ENCODE measurements at regions not wholly inside any gene's neighbourhood (a gene's known extent, or its start where the extent isn't known, plus 50 kb on each side); places are given as distances from the start of the nearest gene placed in this dataset.

- H3K27ac Mint-ChIP-seq (ENCODE audit: low read depth) = no peak overlapping the region
- no peak for ATAC-seq (replicated peaks; ENCODE audit: extremely low read depth, poor library complexity, severe bottlenecking)
These were observed 243.8 kb upstream of the ADGRL2 start for GRCh38 chr1:81556968-81557367.

GRCh38 chr1:81554534-81554933 lies 246.2 kb upstream of the ADGRL2 start:
- H3K36me3 Mint-ChIP-seq (ENCODE audit: insufficient read depth) = no peaks in the 10 kb centered on the region
- peaks cover 19% of the 10 kb centered on the region for H3K9me3 Mint-ChIP-seq
- ATAC-seq (replicated peaks; ENCODE audit: extremely low read depth, poor library complexity, severe bottlenecking) = no peak
- DNase-seq (ENCODE audit: low spot score in 2 of 2) = no peak
- H3K27ac Mint-ChIP-seq (ENCODE audit: low read depth) = no peak overlapping the region
- no peak overlapping the region for H3K4me3 Mint-ChIP-seq
- no peaks in the 10 kb centered on the region for H3K27me3 Mint-ChIP-seq
- H3K4me1 Mint-ChIP-seq = no peaks in the 10 kb centered on the region

More at GRCh38 chr1:81556968-81557367, 243.8 kb upstream of the ADGRL2 start:
- Mint-ChIP-seq H3K4me3 (no peak overlapping the region), H3K27me3 (no peaks in the 10 kb centered on the region), H3K9me3 (peaks cover 17% of the 10 kb centered on the region), H3K4me1 (no peaks in the 10 kb centered on the region), H3K36me3 (ENCODE audit: insufficient read depth) (no peaks in the 10 kb centered on the region)
- no peak for DNase-seq (ENCODE audit: low spot score in 2 of 2)

DNA sequence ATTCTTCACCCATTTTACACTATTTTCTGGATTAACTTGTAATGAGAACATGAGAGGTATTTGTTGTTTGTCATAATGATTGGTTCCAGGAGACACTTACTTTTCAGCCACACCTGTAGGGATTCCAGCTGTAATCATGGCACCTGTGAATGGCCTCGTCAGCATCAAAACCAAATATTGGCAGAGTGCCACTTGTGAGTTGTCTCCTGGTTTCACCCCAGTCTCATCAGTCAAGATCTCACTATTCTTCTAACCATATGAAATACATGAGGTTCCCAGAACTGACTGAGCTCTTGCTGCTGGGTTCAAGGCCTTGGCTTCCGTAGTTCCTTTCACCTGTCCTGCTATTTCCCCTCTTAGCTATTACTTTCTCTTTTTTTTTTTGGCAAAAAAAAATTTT lies 246.6 kb upstream of the ADGRL2 start:
- H3K27me3 Mint-ChIP-seq = no peaks in the 10 kb centered on the region
- H3K9me3 Mint-ChIP-seq = peaks cover 23% of the 10 kb centered on the region
- DNase-seq (ENCODE audit: low spot score in 2 of 2) (no peak), ATAC-seq (replicated peaks; ENCODE audit: extremely low read depth, poor library complexity, severe bottlenecking) (no peak)
- H3K27ac Mint-ChIP-seq (ENCODE audit: low read depth) = no peak overlapping the region
- H3K4me1 Mint-ChIP-seq = no peaks in the 10 kb centered on the region
- H3K36me3 Mint-ChIP-seq (ENCODE audit: insufficient read depth) = no peaks in the 10 kb centered on the region
- no peak overlapping the region for H3K4me3 Mint-ChIP-seq

GRCh38 chr1:81553503-81553902 lies 247.2 kb upstream of the ADGRL2 start:
- no peak for DNase-seq (ENCODE audit: low spot score in 2 of 2)
- Mint-ChIP-seq H3K27ac (ENCODE audit: low read depth) (no peak overlapping the region), H3K36me3 (ENCODE audit: insufficient read depth) (no peaks in the 10 kb centered on the region), H3K4me3 (no peak overlapping the region), H3K27me3 (no peaks in the 10 kb centered on the region), H3K9me3 (peaks cover 26% of the 10 kb centered on the region), H3K4me1 (no peaks in the 10 kb centered on the region)
- no peak for ATAC-seq (replicated peaks; ENCODE audit: extremely low read depth, poor library complexity, severe bottlenecking)

GRCh38 chr1:81551946-81552345 lies 248.8 kb upstream of the ADGRL2 start:
- Mint-ChIP-seq H3K36me3 (ENCODE audit: insufficient read depth) (peaks cover 1% of the 10 kb centered on the region), H3K4me1 (no peaks in the 10 kb centered on the region), H3K27me3 (no peaks in the 10 kb centered on the region), H3K9me3 (peaks cover 20% of the 10 kb centered on the region), H3K4me3 (no peak overlapping the region), H3K27ac (ENCODE audit: low read depth) (no peak overlapping the region)
- DNase-seq (ENCODE audit: low spot score in 2 of 2) (no peak), ATAC-seq (replicated peaks; ENCODE audit: extremely low read depth, poor library complexity, severe bottlenecking) (no peak)

GRCh38 chr1:81550753-81551152 lies 250.0 kb upstream of the ADGRL2 start:
- no peak for DNase-seq (ENCODE audit: low spot score in 2 of 2)

GRCh38 chr1:81549588-81550127 lies 251.1 kb upstream of the ADGRL2 start:
- Mint-ChIP-seq H3K27me3 (no peaks in the 10 kb centered on the region), H3K27ac (ENCODE audit: low read depth) (no peak overlapping the region), H3K36me3 (ENCODE audit: insufficient read depth) (peaks cover 1% of the 10 kb centered on the region), H3K4me1 (no peaks in the 10 kb centered on the region), H3K9me3 (peaks cover 15% of the 10 kb centered on the region), H3K4me3 (no peak overlapping the region)
- DNase-seq (ENCODE audit: low spot score in 2 of 2) (no peak), ATAC-seq (replicated peaks; ENCODE audit: extremely low read depth, poor library complexity, severe bottlenecking) (no peak)

More at GRCh38 chr1:81550753-81551152, 250.0 kb upstream of the ADGRL2 start:
- Mint-ChIP-seq H3K4me1 (no peaks in the 10 kb centered on the region), H3K27ac (ENCODE audit: low read depth) (no peak overlapping the region), H3K36me3 (ENCODE audit: insufficient read depth) (peaks cover 1% of the 10 kb centered on the region), H3K27me3 (no peaks in the 10 kb centered on the region), H3K4me3 (no peak overlapping the region), H3K9me3 (peaks cover 17% of the 10 kb centered on the region)
- no peak for ATAC-seq (replicated peaks; ENCODE audit: extremely low read depth, poor library complexity, severe bottlenecking)

DNA sequence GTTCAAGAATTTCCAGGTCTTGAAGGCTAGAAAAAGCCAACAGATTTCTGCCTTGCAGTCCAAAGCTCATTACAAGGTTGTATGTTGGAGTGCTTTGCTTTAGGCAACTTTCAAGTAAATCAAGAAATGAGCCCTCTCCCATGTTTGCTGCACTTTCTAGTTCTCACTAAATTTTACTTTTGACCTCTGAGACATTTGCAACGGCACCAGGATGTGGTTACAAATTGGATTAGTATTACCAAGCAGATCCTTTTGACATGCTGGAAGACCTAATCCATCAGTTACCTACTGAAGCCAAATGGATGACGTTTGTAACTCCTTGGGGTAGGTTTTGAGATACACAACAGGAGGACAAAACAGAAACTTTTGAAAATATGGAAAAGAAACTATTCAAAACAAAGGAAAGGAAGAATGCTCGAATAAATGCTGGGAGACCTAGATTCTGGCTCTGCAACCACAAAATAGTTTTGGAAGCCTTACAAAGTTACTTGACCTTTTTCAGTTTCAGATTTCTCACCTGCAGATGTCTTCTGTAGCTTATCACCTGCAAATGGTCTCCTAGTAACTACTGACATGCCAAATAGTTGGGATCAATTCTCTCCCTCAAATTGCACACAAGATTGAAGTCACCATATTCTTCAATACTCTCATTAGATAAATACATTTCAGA lies 251.7 kb upstream of the ADGRL2 start:
- no peaks in the 10 kb centered on the region for H3K4me1 Mint-ChIP-seq
- no peak overlapping the region for H3K27ac Mint-ChIP-seq (ENCODE audit: low read depth)
- H3K36me3 Mint-ChIP-seq (ENCODE audit: insufficient read depth) = peaks cover 1% of the 10 kb centered on the region
- peaks cover 12% of the 10 kb centered on the region for H3K9me3 Mint-ChIP-seq
- DNase-seq (ENCODE audit: low spot score in 2 of 2) = no peak
- no peak overlapping the region for H3K4me3 Mint-ChIP-seq
- no peak for ATAC-seq (replicated peaks; ENCODE audit: extremely low read depth, poor library complexity, severe bottlenecking)
- no peaks in the 10 kb centered on the region for H3K27me3 Mint-ChIP-seq

DNA sequence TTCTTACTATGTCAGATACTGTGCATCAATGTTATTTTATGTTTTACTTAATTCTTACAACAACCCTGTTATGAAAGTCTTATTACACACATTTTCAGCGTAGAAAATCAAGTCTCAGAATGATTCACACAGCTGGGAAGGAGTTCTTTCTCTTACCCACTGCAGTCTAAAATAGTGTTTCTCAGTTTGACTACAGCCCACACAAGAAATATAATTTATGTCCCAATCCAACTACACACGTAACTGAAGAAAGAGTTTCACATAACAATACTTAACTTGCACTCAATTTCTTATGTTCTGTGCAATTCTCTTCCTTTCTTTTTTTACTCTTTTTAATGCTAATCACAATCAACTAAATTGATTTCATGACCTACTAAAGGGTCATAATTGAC lies 252.8 kb upstream of the ADGRL2 start:
- Mint-ChIP-seq H3K4me3 (no peak overlapping the region), H3K27ac (ENCODE audit: low read depth) (no peak overlapping the region), H3K36me3 (ENCODE audit: insufficient read depth) (peaks cover 1% of the 10 kb centered on the region), H3K27me3 (no peaks in the 10 kb centered on the region), H3K4me1 (no peaks in the 10 kb centered on the region), H3K9me3 (peaks cover 12% of the 10 kb centered on the region)
- DNase-seq (ENCODE audit: low spot score in 2 of 2) (no peak), ATAC-seq (replicated peaks; ENCODE audit: extremely low read depth, poor library complexity, severe bottlenecking) (no peak)

GRCh38 chr1:81547261-81547911 lies 253.3 kb upstream of the ADGRL2 start:
- no peak overlapping the region for H3K27ac Mint-ChIP-seq (ENCODE audit: low read depth)
- ATAC-seq (replicated peaks; ENCODE audit: extremely low read depth, poor library complexity, severe bottlenecking) = no peak

GRCh38 chr1:81545734-81546133 lies 255.0 kb upstream of the ADGRL2 start:
- Mint-ChIP-seq H3K4me3 (no peak overlapping the region), H3K27me3 (no peaks in the 10 kb centered on the region), H3K9me3 (peaks cover 12% of the 10 kb centered on the region), H3K4me1 (no peaks in the 10 kb centered on the region), H3K27ac (ENCODE audit: low read depth) (no peak overlapping the region), H3K36me3 (ENCODE audit: insufficient read depth) (peaks cover 1% of the 10 kb centered on the region)
- ATAC-seq (replicated peaks; ENCODE audit: extremely low read depth, poor library complexity, severe bottlenecking) = no peak
- DNase-seq (ENCODE audit: low spot score in 2 of 2) = no peak

More at GRCh38 chr1:81547261-81547911, 253.3 kb upstream of the ADGRL2 start:
- Mint-ChIP-seq H3K4me3 (no peak overlapping the region), H3K36me3 (ENCODE audit: insufficient read depth) (peaks cover 1% of the 10 kb centered on the region), H3K27me3 (no peaks in the 10 kb centered on the region), H3K9me3 (peaks cover 12% of the 10 kb centered on the region), H3K4me1 (no peaks in the 10 kb centered on the region)
- no peak for DNase-seq (ENCODE audit: low spot score in 2 of 2)

- ATAC-seq (replicated peaks; ENCODE audit: extremely low read depth, poor library complexity, severe bottlenecking) (no peak), DNase-seq (ENCODE audit: low spot score in 2 of 2) (no peak)
- Mint-ChIP-seq H3K4me3 (no peak overlapping the region), H3K27ac (ENCODE audit: low read depth) (no peak overlapping the region), H3K4me1 (no peaks in the 10 kb centered on the region), H3K9me3 (peaks cover 7% of the 10 kb centered on the region), H3K36me3 (ENCODE audit: insufficient read depth) (peaks cover 1% of the 10 kb centered on the region), H3K27me3 (no peaks in the 10 kb centered on the region)
These were observed 257.0 kb upstream of the ADGRL2 start for GRCh38 chr1:81543764-81544163.

DNA sequence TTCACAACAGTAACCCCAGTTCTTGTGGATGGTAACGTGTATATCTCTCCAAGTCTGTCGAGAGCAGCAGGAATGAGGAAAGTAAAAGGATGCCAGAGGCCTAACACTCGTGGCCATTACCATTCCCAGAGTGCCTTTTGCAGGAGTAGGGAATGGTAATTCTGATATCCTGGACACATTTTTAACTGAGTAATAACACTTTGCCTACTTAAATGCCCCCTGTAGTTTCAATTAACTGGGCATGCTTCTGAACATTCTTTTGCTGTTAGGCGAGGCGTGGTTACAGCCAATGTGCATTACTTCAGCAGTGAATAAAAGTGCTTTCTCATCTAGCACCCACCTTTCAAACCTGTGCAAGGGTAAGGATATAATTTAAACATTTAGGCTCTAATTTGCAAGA lies 258.5 kb upstream of the ADGRL2 start:
- H3K27ac Mint-ChIP-seq (ENCODE audit: low read depth) = no peak overlapping the region
- no peak for ATAC-seq (replicated peaks; ENCODE audit: extremely low read depth, poor library complexity, severe bottlenecking)
- H3K4me3 Mint-ChIP-seq = no peak overlapping the region
- peaks cover 2% of the 10 kb centered on the region for H3K36me3 Mint-ChIP-seq (ENCODE audit: insufficient read depth)
- no peaks in the 10 kb centered on the region for H3K4me1 Mint-ChIP-seq
- H3K27me3 Mint-ChIP-seq = no peaks in the 10 kb centered on the region
- H3K9me3 Mint-ChIP-seq = peaks cover 7% of the 10 kb centered on the region
- DNase-seq (ENCODE audit: low spot score in 2 of 2) = no peak

All from central memory CD8-positive, alpha-beta T cell (primary cell).